Lower leg skin (tissue), 4 donors: ENCODE measurements at regions not wholly inside any gene's neighbourhood (a gene's known extent, or its start where the extent isn't known, plus 50 kb on each side); places are given as distances from the start of the nearest gene placed in this dataset.
"Not testable (repeated sequence)": the region's sequence is repeated elsewhere in the genome, so short reads cannot be mapped to it uniquely, and the experiment has no call there.

Source experiments
- DNase-seq, 2 donors: peaks; one replicate each; pipeline ENCODE4 v3.0.0-alpha.2; 2019; ENCODE audit warnings: low spot score in 2 of 2
- H3K4me3 ChIP-seq: fragments of 200-600 bp; sonication (generic); 2 replicates; pipeline ENCODE4 v1.5.1; 2017; ENCODE audit warnings: mild to moderate bottlenecking, low read depth; ENCODE audit not compliant: poor library complexity, severe bottlenecking
- WGBS, 2 donors: methylation state at CpG; one replicate each; pipeline ENCODE4 v1.1.5; 2018; 5-methylcytosine and 5-hydroxymethylcytosine counted together
- intact Hi-C: fragments of 100-400 bp; cut with DNase I; formaldehyde crosslinking; loops from one replicate; pipeline ENCODE4 v1.15.0; 2023; ENCODE audit warnings: low total_unique reads
- microRNA-seq, 2 donors: library from miRNA; unstranded; fragments of <30 nt; microRNA quantifications; one replicate each; pipeline ENCODE4, GENCODE V29; 2016; ENCODE audit warnings: borderline replicate concordance in 2 of 2, borderline number of aligned reads in 1 of 2

DNA sequence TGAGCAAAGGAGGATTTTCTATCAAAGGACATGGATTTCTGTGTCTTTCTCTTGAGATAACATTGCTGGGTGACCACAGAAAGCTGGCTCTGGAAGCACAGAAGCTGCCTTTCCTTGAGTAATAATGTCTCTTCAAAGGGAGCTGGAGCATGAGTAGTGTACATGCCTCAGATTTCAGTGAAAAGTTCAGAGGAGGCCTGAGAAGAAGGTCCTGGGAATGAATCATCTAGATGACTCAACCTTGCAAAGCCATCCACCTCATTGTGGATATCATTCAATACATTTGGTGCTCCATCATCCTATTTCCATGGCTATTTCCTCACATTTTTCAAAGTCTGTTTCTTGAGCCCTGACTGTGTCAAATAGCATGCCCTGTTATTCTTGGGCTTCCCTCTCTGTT, 125.6 kb upstream of the POTEB2 start:
- H3K4me3 ChIP-seq, intact Hi-C loops, DNase-seq: not testable (repeated sequence)

DNA sequence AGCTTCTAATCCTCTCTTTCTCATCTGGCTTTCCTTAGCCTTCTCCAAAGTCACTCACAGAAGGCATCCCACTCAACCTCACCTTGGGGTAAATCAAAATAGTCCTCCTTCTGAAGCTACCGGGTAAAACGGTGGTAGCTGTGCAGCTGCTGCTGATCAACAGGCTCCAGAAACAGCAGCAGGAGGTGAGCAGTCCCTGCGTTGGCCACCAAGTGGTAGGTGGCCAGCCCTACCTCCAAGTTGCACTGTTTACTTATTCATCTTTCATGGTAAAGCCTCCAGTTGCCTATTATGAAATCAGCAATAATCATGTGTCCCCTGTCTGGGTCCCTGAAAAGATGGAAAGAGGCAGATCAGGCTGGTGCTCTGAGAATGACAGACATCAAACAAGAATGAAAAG, 125.1 kb upstream of the POTEB2 start:
- WGBS, 2 donors, result 67 to 80% methylated on average over 1 of the region's 3 CpGs
- intact Hi-C loops, H3K4me3 ChIP-seq, DNase-seq: not testable (repeated sequence)

GRCh38 chr15:20986775-20987174, 120.7 kb upstream of the POTEB2 start:
- WGBS, 2 donors, result 83 to 89% methylated on average over 5 of the region's 5 CpGs
- intact Hi-C loops, DNase-seq: not testable (repeated sequence)

DNA sequence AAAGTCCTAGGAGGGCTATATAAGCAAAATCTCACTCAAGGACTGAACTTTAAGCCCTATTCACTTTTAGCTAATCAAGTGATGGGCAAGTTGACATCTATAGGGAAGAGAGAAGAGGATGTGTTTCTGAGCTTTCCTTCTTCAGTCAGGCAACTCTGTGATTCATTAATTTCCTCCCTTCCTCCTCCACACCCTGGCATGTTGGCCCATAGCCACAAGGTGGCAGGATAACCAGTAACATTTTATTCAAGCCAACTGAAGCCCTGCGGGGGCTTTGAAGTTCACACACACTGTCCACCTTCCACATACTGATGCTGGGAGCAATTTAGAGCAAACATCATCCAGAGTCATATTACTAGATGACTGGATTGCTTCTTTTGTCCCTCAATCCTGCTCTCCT, 111.9 kb upstream of the POTEB2 start:
- not testable (repeated sequence) for DNase-seq
- WGBS, 2 donors, result no CpG with 5 or more reads among the region's 1 CpG

More at GRCh38 chr15:20986775-20987174, 120.7 kb upstream of the POTEB2 start:
- H3K4me3 ChIP-seq, result not testable (repeated sequence)

GRCh38 chr15:20972762-20973161, 106.6 kb upstream of the POTEB2 start:
- intact Hi-C loops, DNase-seq, H3K4me3 ChIP-seq: not testable (repeated sequence)
- WGBS, 2 donors, result 63% methylated on average over 1 of the region's 4 CpGs; no CpG with 5 or more reads in 1 of the 2 donors

More for the DNA sequence above, 111.9 kb upstream of the POTEB2 start:
- intact Hi-C loops, H3K4me3 ChIP-seq: not testable (repeated sequence)

- intact Hi-C loops, DNase-seq, H3K4me3 ChIP-seq: not testable (repeated sequence)
- no CpG with 5 or more reads among the region's 2 CpGs for WGBS, 2 donors
Measured at GRCh38 chr15:20959299-20959698, 93.2 kb upstream of the POTEB2 start.

- no CpG with 5 or more reads among the region's 2 CpGs for WGBS, 2 donors
- intact Hi-C loops, DNase-seq, H3K4me3 ChIP-seq: not testable (repeated sequence)
Measured at GRCh38 chr15:20929322-20929721, 63.2 kb upstream of the POTEB2 start.

Small RNA genes lying in the stretch of these regions (microRNA-seq; reads per million reads assigned to microRNA genes)
- gene MIR5701-1, result 0 reads per million in 2 donors
